Suprapubic skin (tissue), 3 donors: ENCODE measurements at regions not wholly inside any gene's neighbourhood (a gene's known extent, or its start where the extent isn't known, plus 50 kb on each side); places are given as distances from the start of the nearest gene placed in this dataset.
"Not testable (repeated sequence)": the region's sequence is repeated elsewhere in the genome, so short reads cannot be mapped to it uniquely, and the experiment has no call there.

Experiments
- EP300 ChIP-seq: sonication (generic); formaldehyde crosslinking; IDR thresholded peaks from one replicate; pipeline ENCODE4 v1.6.1; 2017; ENCODE audit warnings: antibody characterized with exemption
- POLR2A ChIP-seq, 2 donors: fragments of 450-650 bp; IDR thresholded peaks; one replicate each; pipeline ENCODE4 v1.6.1; 2017; ENCODE audit warnings: antibody characterized with exemption in 2 of 2, mild to moderate bottlenecking in 2 of 2, moderate library complexity in 2 of 2
- TF ChIP-seq, protein P1 (sequence below), 2 donors: fragments of 200-600 bp in 1 of 2; fragments of 450-650 bp in 1 of 2; sonication (generic) in 1 of 2; IDR thresholded peaks; one replicate each; pipeline ENCODE4 v1.5.1; 2016 to 2019; ENCODE audit warnings: antibody characterized with exemption in 2 of 2, mild to moderate bottlenecking in 1 of 2, moderate library complexity in 1 of 2

DNA sequence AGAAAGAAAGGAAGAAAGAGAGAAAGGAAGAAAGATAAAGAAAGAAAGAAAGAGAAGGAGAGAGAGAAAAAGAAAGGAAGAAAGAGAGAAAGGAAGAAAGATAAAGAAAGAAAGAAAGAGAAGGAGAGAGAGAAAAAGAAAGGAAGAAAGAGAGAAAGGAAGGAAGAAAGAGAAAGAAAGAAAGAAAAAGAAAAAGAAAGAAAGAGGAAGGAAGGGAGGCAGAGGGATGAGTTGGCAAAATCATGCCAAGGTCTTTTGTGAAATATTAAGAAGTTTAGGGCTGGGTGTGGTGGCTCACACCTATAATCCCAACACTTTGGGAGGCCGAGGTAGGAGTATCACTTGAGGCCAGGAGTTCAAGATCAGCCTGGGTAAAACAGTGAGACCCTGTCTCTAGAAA is 675.8 kb upstream of the NRP1 start:
- TF ChIP-seq EP300; POLR2A (IDR thresholded peaks at IDR 0.05): not testable (repeated sequence)
- TF ChIP-seq, protein P1, sequence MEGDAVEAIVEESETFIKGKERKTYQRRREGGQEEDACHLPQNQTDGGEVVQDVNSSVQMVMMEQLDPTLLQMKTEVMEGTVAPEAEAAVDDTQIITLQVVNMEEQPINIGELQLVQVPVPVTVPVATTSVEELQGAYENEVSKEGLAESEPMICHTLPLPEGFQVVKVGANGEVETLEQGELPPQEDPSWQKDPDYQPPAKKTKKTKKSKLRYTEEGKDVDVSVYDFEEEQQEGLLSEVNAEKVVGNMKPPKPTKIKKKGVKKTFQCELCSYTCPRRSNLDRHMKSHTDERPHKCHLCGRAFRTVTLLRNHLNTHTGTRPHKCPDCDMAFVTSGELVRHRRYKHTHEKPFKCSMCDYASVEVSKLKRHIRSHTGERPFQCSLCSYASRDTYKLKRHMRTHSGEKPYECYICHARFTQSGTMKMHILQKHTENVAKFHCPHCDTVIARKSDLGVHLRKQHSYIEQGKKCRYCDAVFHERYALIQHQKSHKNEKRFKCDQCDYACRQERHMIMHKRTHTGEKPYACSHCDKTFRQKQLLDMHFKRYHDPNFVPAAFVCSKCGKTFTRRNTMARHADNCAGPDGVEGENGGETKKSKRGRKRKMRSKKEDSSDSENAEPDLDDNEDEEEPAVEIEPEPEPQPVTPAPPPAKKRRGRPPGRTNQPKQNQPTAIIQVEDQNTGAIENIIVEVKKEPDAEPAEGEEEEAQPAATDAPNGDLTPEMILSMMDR (IDR thresholded peaks at IDR 0.05) = not testable (repeated sequence)
